B cell (primary cell): ENCODE measurements at regions not wholly inside any gene's neighbourhood (a gene's known extent, or its start where the extent isn't known, plus 50 kb on each side); places are given as distances from the start of the nearest gene placed in this dataset.

Source experiments
- EZH2 ChIP-seq: IDR thresholded peaks from 2 replicates; pipeline ENCODE4 v1.6.1; 2012; ENCODE audit warnings: borderline replicate concordance, low read depth, mild to moderate bottlenecking, moderate library complexity, low read length; ENCODE audit not compliant: insufficient read depth, poor library complexity, severe bottlenecking
- TF ChIP-seq, protein P1 (sequence below): fragments of 200-600 bp; IDR thresholded peaks from one replicate; pipeline ENCODE4 v1.8.0; 2022; ENCODE audit warnings: antibody characterized with exemption, mild to moderate bottlenecking

- TF ChIP-seq, protein P1, sequence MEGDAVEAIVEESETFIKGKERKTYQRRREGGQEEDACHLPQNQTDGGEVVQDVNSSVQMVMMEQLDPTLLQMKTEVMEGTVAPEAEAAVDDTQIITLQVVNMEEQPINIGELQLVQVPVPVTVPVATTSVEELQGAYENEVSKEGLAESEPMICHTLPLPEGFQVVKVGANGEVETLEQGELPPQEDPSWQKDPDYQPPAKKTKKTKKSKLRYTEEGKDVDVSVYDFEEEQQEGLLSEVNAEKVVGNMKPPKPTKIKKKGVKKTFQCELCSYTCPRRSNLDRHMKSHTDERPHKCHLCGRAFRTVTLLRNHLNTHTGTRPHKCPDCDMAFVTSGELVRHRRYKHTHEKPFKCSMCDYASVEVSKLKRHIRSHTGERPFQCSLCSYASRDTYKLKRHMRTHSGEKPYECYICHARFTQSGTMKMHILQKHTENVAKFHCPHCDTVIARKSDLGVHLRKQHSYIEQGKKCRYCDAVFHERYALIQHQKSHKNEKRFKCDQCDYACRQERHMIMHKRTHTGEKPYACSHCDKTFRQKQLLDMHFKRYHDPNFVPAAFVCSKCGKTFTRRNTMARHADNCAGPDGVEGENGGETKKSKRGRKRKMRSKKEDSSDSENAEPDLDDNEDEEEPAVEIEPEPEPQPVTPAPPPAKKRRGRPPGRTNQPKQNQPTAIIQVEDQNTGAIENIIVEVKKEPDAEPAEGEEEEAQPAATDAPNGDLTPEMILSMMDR: no peak
- no peak for TF ChIP-seq EZH2
Observed at GRCh38 chr6:114886670-114887436, 544.0 kb upstream of the HS3ST5 start.
